ENCODE measurements at regions not wholly inside any gene's neighbourhood (a gene's known extent, or its start where the extent isn't known, plus 50 kb on each side); places are given as distances from the start of the nearest gene placed in this dataset.
"Not testable (repeated sequence)": the region's sequence is repeated elsewhere in the genome, so short reads cannot be mapped to it uniquely, and the experiment has no call there.

DNA sequence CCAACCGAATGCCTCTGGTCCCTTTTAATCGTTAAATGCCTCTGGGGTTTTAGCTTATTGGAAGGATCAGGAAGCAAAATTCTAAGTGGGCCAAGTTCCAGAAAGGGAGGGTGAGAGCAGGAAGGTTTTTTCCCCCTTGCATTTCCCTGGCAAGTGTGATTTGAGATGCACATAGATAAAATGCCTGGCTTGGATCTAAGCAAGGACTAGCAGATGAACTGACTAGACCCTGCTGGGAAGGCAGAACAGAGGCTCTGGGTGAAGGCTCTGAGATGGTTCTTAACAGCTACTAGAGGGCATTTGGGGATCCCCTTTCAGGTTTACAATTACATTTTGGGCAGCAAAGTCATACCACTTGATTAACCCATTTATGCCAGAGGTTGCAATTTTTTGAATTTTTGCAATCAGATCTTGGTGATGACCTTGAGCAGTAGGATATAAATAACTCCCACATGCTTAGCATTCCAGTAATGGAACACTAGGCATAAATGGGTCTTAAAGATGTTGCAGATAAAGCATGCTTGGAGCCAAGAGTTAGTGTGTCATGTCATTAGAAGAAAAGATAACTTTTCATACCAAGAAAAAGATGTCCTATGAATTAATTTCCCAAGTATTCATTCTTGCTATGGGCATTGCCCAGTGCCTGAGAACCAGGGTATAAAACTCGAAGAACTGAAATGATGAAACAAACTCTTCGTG lies 205.9 kb downstream of the SEC23IP start:
- H3K4me3 ChIP-seq: no peak overlapping the region
- TF ChIP-seq, protein P1, sequence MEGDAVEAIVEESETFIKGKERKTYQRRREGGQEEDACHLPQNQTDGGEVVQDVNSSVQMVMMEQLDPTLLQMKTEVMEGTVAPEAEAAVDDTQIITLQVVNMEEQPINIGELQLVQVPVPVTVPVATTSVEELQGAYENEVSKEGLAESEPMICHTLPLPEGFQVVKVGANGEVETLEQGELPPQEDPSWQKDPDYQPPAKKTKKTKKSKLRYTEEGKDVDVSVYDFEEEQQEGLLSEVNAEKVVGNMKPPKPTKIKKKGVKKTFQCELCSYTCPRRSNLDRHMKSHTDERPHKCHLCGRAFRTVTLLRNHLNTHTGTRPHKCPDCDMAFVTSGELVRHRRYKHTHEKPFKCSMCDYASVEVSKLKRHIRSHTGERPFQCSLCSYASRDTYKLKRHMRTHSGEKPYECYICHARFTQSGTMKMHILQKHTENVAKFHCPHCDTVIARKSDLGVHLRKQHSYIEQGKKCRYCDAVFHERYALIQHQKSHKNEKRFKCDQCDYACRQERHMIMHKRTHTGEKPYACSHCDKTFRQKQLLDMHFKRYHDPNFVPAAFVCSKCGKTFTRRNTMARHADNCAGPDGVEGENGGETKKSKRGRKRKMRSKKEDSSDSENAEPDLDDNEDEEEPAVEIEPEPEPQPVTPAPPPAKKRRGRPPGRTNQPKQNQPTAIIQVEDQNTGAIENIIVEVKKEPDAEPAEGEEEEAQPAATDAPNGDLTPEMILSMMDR (IDR thresholded peaks at IDR 0.05): no peak
- TF ChIP-seq POLR2A (IDR thresholded peaks at IDR 0.05): no peak
- no peak for TF ChIP-seq EP300 (IDR thresholded peaks at IDR 0.05)
- H3K27ac ChIP-seq: no peak overlapping the region
- H3K36me3 ChIP-seq: no peaks in the 10 kb centered on the region
- no peak for DNase-seq (ENCODE audit: low spot score in 2 of 2)
- H3K27me3 ChIP-seq: no peaks in the 10 kb centered on the region
- no peaks in the 10 kb centered on the region for H3K4me1 ChIP-seq
- WGBS, 2 donors: 61 to 62% methylated on average over 4 of the region's 4 CpGs
- H3K9me3 ChIP-seq: no peaks in the 10 kb centered on the region

DNA sequence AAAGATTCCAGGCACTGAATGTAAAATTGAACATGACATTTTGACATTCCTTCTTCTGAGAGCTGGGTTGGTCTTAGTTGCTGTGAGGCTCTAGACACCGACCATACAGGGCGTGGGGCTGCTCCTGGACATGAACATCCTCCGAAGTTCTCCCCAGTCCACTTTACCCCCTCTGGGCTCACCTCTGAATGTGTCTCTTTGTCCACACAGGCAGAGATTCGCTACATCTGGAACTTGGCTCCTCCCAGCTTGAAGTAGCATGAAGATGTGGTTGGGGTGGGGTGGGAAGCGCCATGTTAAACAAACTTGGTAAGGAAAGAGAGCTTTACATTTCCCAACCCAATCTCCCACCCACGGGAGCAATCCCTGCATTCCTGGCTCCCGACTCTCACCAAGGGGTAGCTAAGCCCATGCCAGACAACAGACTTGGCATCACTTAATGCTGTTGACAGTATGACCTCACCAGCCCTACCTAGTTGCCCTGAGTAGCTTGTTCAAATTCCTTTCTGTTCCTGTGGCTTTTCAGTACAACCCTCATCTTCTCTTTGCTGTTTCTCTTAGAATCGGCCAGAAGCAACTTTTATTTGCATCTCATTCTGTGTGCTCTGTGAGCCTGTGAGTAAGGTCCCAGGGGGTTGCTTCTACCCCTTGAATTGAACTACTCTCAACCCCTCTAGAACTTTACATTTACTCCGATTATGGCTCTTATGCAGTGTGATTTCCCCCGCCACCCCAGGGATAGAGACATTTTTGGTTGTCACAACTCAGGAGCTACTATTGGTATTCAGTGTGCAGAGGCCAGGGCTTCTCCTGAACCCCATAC lies 211.4 kb downstream of the SEC23IP start:
- H3K4me1 ChIP-seq: no peaks in the 10 kb centered on the region
- H3K27me3 ChIP-seq: no peaks in the 10 kb centered on the region
- DNase-seq (ENCODE audit: low spot score in 2 of 2): no peak
- WGBS, 2 donors: 62 to 69% methylated on average over 10 of the region's 10 CpGs
- H3K4me3 ChIP-seq: no peak overlapping the region
- no peak for TF ChIP-seq POLR2A (IDR thresholded peaks at IDR 0.05)
- no peaks in the 10 kb centered on the region for H3K9me3 ChIP-seq
- no peak overlapping the region for H3K27ac ChIP-seq
- no peaks in the 10 kb centered on the region for H3K36me3 ChIP-seq

DNA sequence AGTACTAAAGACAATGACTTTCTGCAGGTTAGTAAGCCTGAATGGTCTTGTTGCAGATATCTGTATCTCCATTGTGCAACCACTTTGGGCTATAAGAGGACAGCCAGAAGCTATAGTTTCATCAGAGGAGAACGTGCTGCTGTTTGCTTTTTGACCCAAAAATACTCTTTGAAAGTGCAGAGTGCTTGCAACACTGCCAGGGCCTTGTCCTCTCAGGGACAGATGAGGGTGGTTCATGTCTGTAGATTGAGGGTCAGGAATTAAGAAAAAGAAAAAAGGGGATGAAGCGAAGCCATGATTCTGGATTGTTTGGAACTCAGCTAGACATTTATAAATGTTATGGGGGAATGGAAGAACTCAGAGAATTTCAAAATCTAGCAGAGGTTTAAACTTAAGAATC lies 212.5 kb downstream of the SEC23IP start:
- no peak overlapping the region for H3K27ac ChIP-seq
- no peak overlapping the region for H3K4me3 ChIP-seq
- H3K36me3 ChIP-seq: no peaks in the 10 kb centered on the region
- no peaks in the 10 kb centered on the region for H3K4me1 ChIP-seq
- DNase-seq (ENCODE audit: low spot score in 2 of 2): no peak
- TF ChIP-seq EP300 (IDR thresholded peaks at IDR 0.05) (no peak), POLR2A (IDR thresholded peaks at IDR 0.05) (no peak)
- TF ChIP-seq, protein P1 (IDR thresholded peaks at IDR 0.05): no peak
- WGBS, 2 donors: 54 to 59% methylated on average over 2 of the region's 2 CpGs
- H3K9me3 ChIP-seq: no peaks in the 10 kb centered on the region
- H3K27me3 ChIP-seq: no peaks in the 10 kb centered on the region

DNA sequence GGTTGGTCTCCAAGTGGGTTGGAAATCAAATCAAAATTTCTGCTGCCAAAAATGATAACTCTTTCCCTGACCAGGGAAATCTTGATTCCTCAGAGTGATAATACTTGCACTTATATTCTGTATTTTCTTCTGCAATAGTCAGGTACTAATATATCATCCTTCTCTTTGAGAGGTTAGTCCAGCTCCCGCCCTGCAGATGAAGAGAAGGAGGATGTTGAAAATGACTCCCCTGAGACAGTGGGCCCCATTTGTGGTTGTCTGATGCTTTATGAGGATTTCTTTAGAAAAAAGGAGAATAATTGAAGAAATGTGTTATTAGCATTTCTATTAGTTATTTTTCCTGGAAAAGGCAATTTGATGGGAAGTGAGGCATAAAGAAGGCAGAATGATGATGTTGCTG lies 213.0 kb downstream of the SEC23IP start:
- no peaks in the 10 kb centered on the region for H3K27me3 ChIP-seq
- no peak overlapping the region for H3K27ac ChIP-seq
- H3K4me3 ChIP-seq: no peak overlapping the region
- no peak for DNase-seq (ENCODE audit: low spot score in 2 of 2)
- H3K9me3 ChIP-seq: no peaks in the 10 kb centered on the region
- no peak for TF ChIP-seq POLR2A (IDR thresholded peaks at IDR 0.05)
- TF ChIP-seq, protein P1 (IDR thresholded peaks at IDR 0.05): no peak
- TF ChIP-seq EP300 (IDR thresholded peaks at IDR 0.05): no peak
- H3K36me3 ChIP-seq: no peaks in the 10 kb centered on the region
- no peaks in the 10 kb centered on the region for H3K4me1 ChIP-seq
- WGBS, 2 donors: 52 to 74% methylated on average over 1 of the region's 1 CpG

DNA sequence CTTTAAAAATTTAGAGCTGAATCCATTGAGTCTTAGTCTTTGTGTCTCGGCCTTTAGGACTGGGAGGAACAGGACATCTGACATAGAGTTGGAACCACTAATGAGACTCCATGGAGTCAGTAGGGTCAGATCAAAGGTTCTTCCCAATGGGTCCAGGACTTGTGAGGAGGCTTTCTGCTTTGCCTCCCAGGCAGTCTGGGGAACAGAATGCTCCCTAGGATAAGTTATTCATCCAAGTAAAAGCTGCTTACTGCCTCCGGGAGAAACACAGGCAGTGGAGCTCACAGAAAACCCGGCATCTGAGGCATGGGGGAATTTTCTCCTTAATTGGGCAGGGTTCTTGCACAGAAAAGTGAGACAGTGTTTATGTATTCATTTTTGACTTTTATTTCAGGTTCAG lies 216.4 kb downstream of the SEC23IP start:
- no peak for TF ChIP-seq EP300 (IDR thresholded peaks at IDR 0.05)
- TF ChIP-seq, protein P1 (IDR thresholded peaks at IDR 0.05): no peak
- H3K4me3 ChIP-seq: no peak overlapping the region
- no peaks in the 10 kb centered on the region for H3K9me3 ChIP-seq
- WGBS, 2 donors: 44 to 58% methylated on average over 3 of the region's 3 CpGs
- no peaks in the 10 kb centered on the region for H3K36me3 ChIP-seq
- DNase-seq (ENCODE audit: low spot score in 2 of 2): no peak
- H3K4me1 ChIP-seq: no peaks in the 10 kb centered on the region
- H3K27me3 ChIP-seq: no peaks in the 10 kb centered on the region
- H3K27ac ChIP-seq: no peak overlapping the region

DNA sequence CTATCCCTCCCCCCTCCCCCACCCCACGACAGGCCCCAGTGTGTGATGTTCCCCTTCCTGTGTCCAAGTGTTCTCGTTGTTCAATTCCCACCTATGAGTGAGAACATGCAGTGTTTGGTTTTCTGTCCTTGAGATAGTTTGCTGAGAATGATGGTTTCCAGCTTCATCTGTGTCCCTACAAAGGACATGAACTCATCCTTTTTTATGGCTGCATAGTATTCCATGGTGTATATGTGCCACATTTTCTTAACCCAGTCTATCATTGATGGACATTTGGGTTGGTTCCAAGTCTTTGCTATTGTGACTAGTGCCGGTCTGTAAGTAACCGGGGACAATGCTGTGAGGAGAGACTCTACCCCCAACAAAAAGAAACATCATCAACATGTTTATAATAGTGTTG lies 217.2 kb downstream of the SEC23IP start:
- DNase-seq (ENCODE audit: low spot score in 2 of 2); H3K27me3 ChIP-seq; H3K36me3 ChIP-seq; H3K9me3 ChIP-seq; H3K4me3 ChIP-seq; H3K27ac ChIP-seq; H3K4me1 ChIP-seq: not testable (repeated sequence)
- WGBS, 2 donors: 87 to 90% methylated on average over 4 of the region's 4 CpGs

Measured in tibial nerve (tissue), 4 donors.